Heart left ventricle (tissue), 16 donors: ENCODE measurements at regions not wholly inside any gene's neighbourhood (a gene's known extent, or its start where the extent isn't known, plus 50 kb on each side); places are given as distances from the start of the nearest gene placed in this dataset.

Experiments
- ATAC-seq, 4 donors: fragments of 200-7000 bp; cut with Tn5 transposase; one replicate each; pipeline ENCODE4 v1.9.1; 2020 to 2022; ENCODE audit warnings: moderate library complexity in 4 of 4, mild to moderate bottlenecking in 3 of 4, moderate number of reproducible peaks in 1 of 4
- DNase-seq, 5 donors: peaks; one replicate each; pipeline ENCODE4 v3.0.0-alpha.2; 2020
- H3K27ac ChIP-seq, 12 donors: fragments of 200-600 bp; sonication (generic) in 4 of 12; one replicate each; pipeline versions ENCODE4 v1.5.0 to v1.8.0; 2016 to 2022; ENCODE audit warnings: mild to moderate bottlenecking in 2 of 12
- H3K27me3 ChIP-seq, 9 donors: fragments of 200-600 bp; sonication (generic) in 2 of 9; one replicate each; pipeline versions ENCODE4 v1.5.1 to v1.8.0; 2016 to 2022; ENCODE audit warnings: mild to moderate bottlenecking in 3 of 9
- H3K36me3 ChIP-seq, 9 donors: fragments of 200-600 bp; sonication (generic) in 2 of 9; one replicate each; pipeline versions ENCODE4 v1.5.0 to v1.8.0; 2018 to 2022; ENCODE audit warnings: mild to moderate bottlenecking in 2 of 9
- H3K4me1 ChIP-seq, 12 donors: fragments of 200-600 bp; sonication (generic) in 4 of 12; one replicate each; pipeline versions ENCODE4 v1.5.0 to v1.8.0; 2016 to 2022; ENCODE audit warnings: mild to moderate bottlenecking in 3 of 12
- H3K4me3 ChIP-seq, 12 donors: fragments of 200-600 bp; sonication (generic) in 4 of 12; one replicate each; pipeline versions ENCODE4 v1.5.0 to v1.8.0; 2017 to 2022; ENCODE audit warnings: mild to moderate bottlenecking in 9 of 12, moderate library complexity in 4 of 12
- H3K9me3 ChIP-seq, 12 donors: fragments of 200-600 bp; sonication (generic) in 4 of 12; one replicate each; pipeline versions ENCODE4 v1.5.0 to v1.8.0; 2016 to 2022; ENCODE audit warnings: mild to moderate bottlenecking in 1 of 12
- CTCF ChIP-seq, 12 donors: fragments of 200-600 bp; sonication (generic) in 4 of 12; IDR thresholded peaks; one replicate each; pipeline versions ENCODE4 v1.5.0 to v1.8.0; 2018 to 2022; ENCODE audit warnings: antibody characterized with exemption in 12 of 12, mild to moderate bottlenecking in 5 of 12
- POLR2A ChIP-seq, 2 donors: fragments of 450-650 bp; IDR thresholded peaks; one replicate each; pipeline ENCODE4 v1.6.1; 2017; ENCODE audit warnings: antibody characterized with exemption in 2 of 2, mild to moderate bottlenecking in 2 of 2, moderate library complexity in 2 of 2
- WGBS, 4 donors: extraction: QIAGEN DNeasy Blood & Tissue Kit in 2 of 4; methylation state at CpG; one replicate each; pipeline versions ENCODE4 v1.1.5 to v1.1.7; 2013 to 2018; 5-methylcytosine and 5-hydroxymethylcytosine counted together
- intact Hi-C, 10 donors: fragments of 100-400 bp; cut with DNase I; formaldehyde crosslinking; loops; one replicate each; pipeline versions ENCODE4 v1.11.1 to v1.14.2; 2022
- donor health status: ischemic (EF 13 %, LVEDD 7.1; RV severe dilation, severe dysfunction).
- donor health status: healthy with polysubstance abuse.
- donor health status: DM: no; HTN: yes; CAD: no.
- donor health status: DM: no; HTN: no; CAD: no.
- donor health status: ischemic (EF 25% LVEDD 6.9; RV normal size, moderate dysfunction).
- donor health status: ischemic (EF 25% LVEDD 5.7; RV mildly dilated, moderate dysfunction).
- donor health status: healthy.
- donor health status: DM: yes; HTN: yes; CAD: no.
- donor health status: ischemic (EF 35%, LVEDD 5.7; RV mildly dilated, moderate dysfunction).
- donor health status: nonischemic (EF 11% LVEDD 7.7; RV severe dilation, severe dysfunction).
- donor health status: DM: yes; HTN: yes; CAD: no.
- donor health status: PGD.
- donor health status: ischemic (EF 29% LVEDD 5.4; RV normal size, mild dysfunction).
- donor health status: nonischemic (EF 23%, LVEDD 6.1; RV moderate dilation, normal function).

GRCh38 chr11:42490506-42490905, 821.3 kb upstream of the API5 start:
- intact Hi-C loops: no loop called here
- DNase-seq: no peak
- H3K4me1 ChIP-seq: no peaks in the 10 kb centered on the region
- H3K9me3 ChIP-seq: peaks cover 0 to 7% (median 0%) of the 10 kb centered on the region in 12 donors
- no peak for ATAC-seq
- 77 to 84% (median 79%) methylated on average over 3 of the region's 3 CpGs for WGBS, 4 donors
- H3K27ac ChIP-seq: no peak overlapping the region
- TF ChIP-seq POLR2A (IDR thresholded peaks at IDR 0.05): no peak
- no peak for TF ChIP-seq CTCF (IDR thresholded peaks at IDR 0.05)
- no peaks in the 10 kb centered on the region for H3K36me3 ChIP-seq
- H3K4me3 ChIP-seq: no peak overlapping the region
- H3K27me3 ChIP-seq: no peaks in the 10 kb centered on the region

- peaks cover 0 to 7% (median 0%) of the 10 kb centered on the region in 12 donors for H3K9me3 ChIP-seq
- no peaks in the 10 kb centered on the region for H3K4me1 ChIP-seq
- 83 to 94% (median 93%) methylated on average over 9 of the region's 9 CpGs for WGBS, 4 donors
- intact Hi-C loops: no loop called here
- DNase-seq (no peak), ATAC-seq (no peak)
- H3K27ac ChIP-seq: no peak overlapping the region
- no peaks in the 10 kb centered on the region for H3K36me3 ChIP-seq
- TF ChIP-seq CTCF (IDR thresholded peaks at IDR 0.05): no peak
- TF ChIP-seq POLR2A (IDR thresholded peaks at IDR 0.05): no peak
- no peaks in the 10 kb centered on the region for H3K27me3 ChIP-seq
- H3K4me3 ChIP-seq: no peak overlapping the region
Measured at GRCh38 chr11:42494459-42494858, 817.3 kb upstream of the API5 start.

- DNase-seq (no peak), ATAC-seq (no peak)
- Histone ChIP-seq H3K36me3 (no peaks in the 10 kb centered on the region), H3K4me3 (no peak overlapping the region), H3K27ac (no peak overlapping the region), H3K4me1 (no peaks in the 10 kb centered on the region), H3K9me3 (no peaks in the 10 kb centered on the region), H3K27me3 (no peaks in the 10 kb centered on the region)
- WGBS, 4 donors: 57 to 71% (median 67%) methylated on average over 3 of the region's 3 CpGs
- intact Hi-C loops: no loop called here
- TF ChIP-seq CTCF (IDR thresholded peaks at IDR 0.05) (no peak), POLR2A (IDR thresholded peaks at IDR 0.05) (no peak)
Measured at GRCh38 chr11:42498971-42499370, 812.8 kb upstream of the API5 start.

GRCh38 chr11:42502151-42502550, 809.6 kb upstream of the API5 start:
- H3K27ac ChIP-seq: no peak overlapping the region
- no peak overlapping the region for H3K4me3 ChIP-seq
- no peaks in the 10 kb centered on the region for H3K36me3 ChIP-seq
- WGBS, 4 donors: 14 to 43% (median 31%) methylated on average over 1 of the region's 1 CpG
- no peaks in the 10 kb centered on the region for H3K27me3 ChIP-seq
- no peaks in the 10 kb centered on the region for H3K4me1 ChIP-seq
- TF ChIP-seq POLR2A (IDR thresholded peaks at IDR 0.05): no peak
- no peak for TF ChIP-seq CTCF (IDR thresholded peaks at IDR 0.05)
- no peak for ATAC-seq
- DNase-seq: no peak
- intact Hi-C loops: no loop called here
- no peaks in the 10 kb centered on the region for H3K9me3 ChIP-seq
